A549 (cell line): ENCODE measurements at regions not wholly inside any gene's neighbourhood (a gene's known extent, or its start where the extent isn't known, plus 50 kb on each side); places are given as distances from the start of the nearest gene placed in this dataset.

Source experiments
- ATAC-seq, 2 experiments: fragments of 200-7000 bp in 1 of 2; fragments of >200 bp in 1 of 2; cut with Nextera tagmentation in 1 of 2; cut with Tn5 transposase in 1 of 2; 3 replicates each; pipeline versions ENCODE4 v1.8.0 to v1.9.1; 2018 to 2020; ENCODE audit warnings: mild to moderate bottlenecking in 1 of 2, moderate library complexity in 1 of 2
- CTCF ChIA-PET: fragments of 300-600 bp; sonication (Branson Sonifier 250); formaldehyde crosslinking; extraction: SDS; loops from one replicate; lab custom pipeline; 2021; ENCODE audit warnings: antibody characterized with exemption, inconsistent platforms; lab: Yijun Ruan, JAX
- POLR2A ChIA-PET: fragments of 350-600 bp; formaldehyde crosslinking; extraction: SDS; loops from one replicate; lab custom pipeline; 2021; ENCODE audit warnings: antibody characterized with exemption, inconsistent platforms; lab: Yijun Ruan, JAX
- DNase-seq, 2 experiments: peaks; one replicate each; pipeline versions ENCODE4 v3.0.0 to v3.0.0-alpha.2; 2011 to 2016; ENCODE audit warnings: low read depth in 1 of 2, low spot score in 1 of 2
- FAIRE-seq: peaks from 2 replicates; lab custom pipeline; 2011; peaks lifted over from hg19 to GRCh38; lab: Jason Lieb, UNC
- H3K27ac ChIP-seq, 2 experiments: fragments of >200 bp; sonication (Bioruptor Twin); formaldehyde crosslinking; 3 replicates each; pipeline ENCODE4 v1.5.1; 2016 to 2017
- H3K4me1 ChIP-seq: fragments of >200 bp; sonication (Bioruptor Twin); formaldehyde crosslinking; 3 replicates; pipeline ENCODE4 v1.6.1; 2016
- H3K4me2 ChIP-seq: fragments of >200 bp; sonication (Bioruptor Twin); formaldehyde crosslinking; 3 replicates; pipeline ENCODE4 v1.6.1; 2016
- H3K4me3 ChIP-seq: fragments of >200 bp; sonication (Bioruptor Twin); formaldehyde crosslinking; 3 replicates; pipeline ENCODE4 v1.5.1; 2016
- H3K9me3 ChIP-seq: fragments of >200 bp; sonication (Bioruptor Twin); formaldehyde crosslinking; 3 replicates; pipeline ENCODE4 v1.6.1; 2016
- BCL3 ChIP-seq: fragments of >200 bp; sonication (Bioruptor Twin); formaldehyde crosslinking; IDR thresholded peaks from 3 replicates; pipeline ENCODE4 v1.6.1; 2016
- CBX8 ChIP-seq: fragments of 200-600 bp; sonication (generic); IDR thresholded peaks from 2 replicates; pipeline ENCODE4 v1.6.1; 2016
- CHD4 ChIP-seq: fragments of 200-600 bp; sonication (generic); IDR thresholded peaks from 2 replicates; pipeline ENCODE4 v1.6.1; 2016; ENCODE audit warnings: antibody characterized with exemption, mild to moderate bottlenecking, borderline replicate concordance
- EHF ChIP-seq: fragments of 250-450 bp; sonication (Bioruptor Pico); IDR thresholded peaks from 2 replicates; pipeline ENCODE4 v1.5.0; 2020; ENCODE audit warnings: mild to moderate bottlenecking
- EHMT2 ChIP-seq: fragments of 200-600 bp; sonication (generic); IDR thresholded peaks from 2 replicates; pipeline ENCODE4 v1.6.1; 2016; ENCODE audit warnings: antibody characterized with exemption, low read depth, mild to moderate bottlenecking, moderate library complexity
- EP300 ChIP-seq, 2 experiments: fragments of >200 bp; sonication (Bioruptor Twin); formaldehyde crosslinking; IDR thresholded peaks; 2 replicates in 1 of 2; 3 replicates in 1 of 2; pipeline ENCODE4 v1.6.1; 2016 to 2017
- FOSL2 ChIP-seq, 2 experiments: fragments of 450-650 bp in 1 of 2; fragments of >200 bp in 1 of 2; sonication (Bioruptor Twin) in 1 of 2; formaldehyde crosslinking; IDR thresholded peaks; 2 replicates each; pipeline versions ENCODE4 v1.5.0 to v1.6.1; 2016 to 2020; ENCODE audit warnings: mild to moderate bottlenecking in 1 of 2, moderate library complexity in 1 of 2
- GATA3 ChIP-seq: IDR thresholded peaks from 2 replicates; pipeline ENCODE4 v1.6.1; 2012; ENCODE audit warnings: borderline replicate concordance
- HDAC2 ChIP-seq: fragments of 200-600 bp; sonication (generic); IDR thresholded peaks from 2 replicates; pipeline ENCODE4 v1.6.1; 2016
- JUN ChIP-seq, 2 experiments: fragments of >200 bp; sonication (Bioruptor Twin); formaldehyde crosslinking; IDR thresholded peaks; 2 replicates in 1 of 2; 3 replicates in 1 of 2; pipeline ENCODE4 v1.6.1; 2016 to 2017
- JUNB ChIP-seq: fragments of >200 bp; sonication (Bioruptor Twin); formaldehyde crosslinking; IDR thresholded peaks from 2 replicates; pipeline ENCODE4 v1.6.1; 2016
- KDM1A ChIP-seq: fragments of 200-600 bp; sonication (generic); IDR thresholded peaks from 2 replicates; pipeline ENCODE4 v1.6.1; 2016; ENCODE audit warnings: low read depth, mild to moderate bottlenecking
- KDM5A ChIP-seq: fragments of 200-600 bp; sonication (generic); IDR thresholded peaks from 2 replicates; pipeline ENCODE4 v1.6.1; 2016; ENCODE audit warnings: antibody characterized with exemption, mild to moderate bottlenecking
- MAFK ChIP-seq: fragments of 450-650 bp; IDR thresholded peaks from 2 replicates; pipeline ENCODE4 v1.6.1; 2014; ENCODE audit not compliant: partially characterized antibody
- MAX ChIP-seq: IDR thresholded peaks from 2 replicates; pipeline ENCODE4 v1.6.1; 2012
- MYC ChIP-seq: IDR thresholded peaks from 2 replicates; pipeline ENCODE4 v1.6.1; 2012; ENCODE audit warnings: mild to moderate bottlenecking, inconsistent platforms, low read length, improper control_type of control experiment, borderline replicate concordance
- NFE2L2 ChIP-seq: fragments of 150-350 bp; conservative IDR thresholded peaks from 2 replicates; pipeline ENCODE4 v1.6.1; 2014; ENCODE audit warnings: low read length
- NR3C1 ChIP-seq: fragments of >200 bp; sonication (Bioruptor Twin); formaldehyde crosslinking; IDR thresholded peaks from 3 replicates; pipeline ENCODE4 v1.6.1; 2017
- RFX5 ChIP-seq: fragments of 450-650 bp; IDR thresholded peaks from 2 replicates; pipeline ENCODE4 v1.7.1; 2014; ENCODE audit warnings: antibody characterized with exemption, mild to moderate bottlenecking, moderate library complexity
- SREBF2 ChIP-seq: fragments of 450-650 bp; IDR thresholded peaks from 2 replicates; pipeline ENCODE4 v1.6.1; 2014; ENCODE audit warnings: mild to moderate bottlenecking, moderate library complexity
- ZFP36 ChIP-seq: fragments of 450-650 bp; IDR thresholded peaks from 2 replicates; pipeline ENCODE4 v1.6.1; 2014; ENCODE audit warnings: borderline replicate concordance; ENCODE audit not compliant: partially characterized antibody
- WGBS: methylation state at CpG from one replicate; pipeline ENCODE4 v1.1.6; 2017; ENCODE audit errors: missing lambda C conversion rate; 5-methylcytosine and 5-hydroxymethylcytosine counted together

- Histone ChIP-seq H3K4me1 (peaks cover 20% of the 10 kb centered on the region), H3K9me3 (peaks cover 8% of the 10 kb centered on the region; the same call in 2 of the 3 replicates)
- 36% methylated on average over 8 of the region's 8 CpGs for WGBS
- POLR2A ChIA-PET, result interaction anchor here (0.6 to 1.6 kb wide), 2 partner anchors 73 to 243 kb away, joined by 3 to 4 read pairs; no protein-coding TSS in a partner anchor
- TF ChIP-seq MAFK, result peak; percentile 9
- TF ChIP-seq EP300 (IDR thresholded peaks at IDR 0.05), result peak in 1 of 2 experiments; percentile 31; a peak in 2 of 5 replicates
- peak; percentile 58 for TF ChIP-seq GATA3
- TF ChIP-seq SREBF2, result no peak
- TF ChIP-seq JUN (IDR thresholded peaks at IDR 0.05), result no peak
- TF ChIP-seq, all 56 proteins: peak for 3
- Histone ChIP-seq H3K4me3 (no peak overlapping the region), H3K27ac (peak overlapping the region; percentile 72), H3K4me2 (peak overlapping the region; percentile 70)
- peak; percentile 96 to 98 for ATAC-seq
- CTCF ChIA-PET, result interaction anchor here (0.9 to 3.7 kb wide), 3 partner anchors 11 to 563 kb away, joined by 4 to 15 read pairs (median 5); no protein-coding TSS in a partner anchor
- no peak for FAIRE-seq
- peak; percentile 31 to 87 for DNase-seq
Observed at GRCh38 chr12:114611145-114612018, 72.6 kb downstream of the TBX3 start.

- FAIRE-seq (no peak), DNase-seq (no peak), ATAC-seq (no peak)
- POLR2A ChIA-PET, result no interaction called here
- CTCF ChIA-PET, result no interaction called here
- TF ChIP-seq HDAC2 (no peak), MYC (no peak), EP300 (IDR thresholded peaks at IDR 0.05) (no peak), RFX5 (no peak), BCL3 (no peak), CHD4 (no peak), FOSL2 (IDR thresholded peaks at IDR 0.05) (no peak), FOSL2 (CRISPR knock-in tag; IDR thresholded peaks at IDR 0.05) (no peak), NR3C1 (no peak), JUNB (no peak), EHMT2 (no peak), JUN (IDR thresholded peaks at IDR 0.05) (no peak), KDM5A (no peak), KDM1A (no peak), EHF (no peak)
- Histone ChIP-seq H3K9me3 (no peaks in the 10 kb centered on the region), H3K4me2 (no peak overlapping the region), H3K27ac (no peak overlapping the region), H3K4me1 (peaks cover 20% of the 10 kb centered on the region), H3K4me3 (no peak overlapping the region)
- 59% methylated on average over 3 of the region's 3 CpGs for WGBS
Observed at GRCh38 chr12:114608509-114608908, 75.5 kb downstream of the TBX3 start.

- Histone ChIP-seq H3K27ac (no peak overlapping the region), H3K4me1 (peaks cover 4% of the 10 kb centered on the region), H3K4me2 (no peak overlapping the region), H3K4me3 (no peak overlapping the region), H3K9me3 (peaks cover under 1% of the 10 kb centered on the region; the same call in 1 of the 3 replicates)
- 63% methylated on average over 3 of the region's 3 CpGs for WGBS
- no peak for DNase-seq
- ChIA-PET CTCF (interaction anchor here (1.0 kb wide), 1 partner anchor 1342 kb away, joined by 3 read pairs; no protein-coding TSS in a partner anchor), POLR2A (no interaction called here)
- ATAC-seq, result no peak
- no peak for FAIRE-seq
- TF ChIP-seq CBX8, result no peak
- no peak for TF ChIP-seq NFE2L2
- no peak for TF ChIP-seq MAX
- peak; percentile 36 for TF ChIP-seq ZFP36
- TF ChIP-seq, all 56 proteins: peak for 1
Observed at GRCh38 chr12:114605918-114606317, 78.1 kb downstream of the TBX3 start.
